ENCODE measurements at regions not wholly inside any gene's neighbourhood (a gene's known extent, or its start where the extent isn't known, plus 50 kb on each side); places are given as distances from the start of the nearest gene placed in this dataset.
"Not testable (repeated sequence)": the region's sequence is repeated elsewhere in the genome, so short reads cannot be mapped to it uniquely, and the experiment has no call there.

- Histone ChIP-seq H3K4me2 (no peak overlapping the region), H3K9me3 (replicated peaks in 1 of 11) (no peaks in the 10 kb centered on the region; a peak in 1 of 22 replicates), H3K27me3 (no peaks in the 10 kb centered on the region), H3K9ac (no peak overlapping the region), H3K4me3 (no peak overlapping the region), H4K20me1 (no peaks in the 10 kb centered on the region), H3K27ac (no peak overlapping the region), H3K36me3 (no peaks in the 10 kb centered on the region), H3K4me1 (peaks cover 0 to 10% (median 7%) of the 10 kb centered on the region in 10 experiments; a peak in 11 of 20 replicates)
- no peak for TF ChIP-seq Cebpa-rat (IDR thresholded peaks at IDR 0.05)
These were observed 115.9 kb upstream of the ASB18 start for GRCh38 chr2:236380051-236380612.

GRCh38 chr2:236381253-236381652, 117.0 kb upstream of the ASB18 start:
- not testable (repeated sequence) for H3K9ac ChIP-seq, H3K27me3 ChIP-seq, H3K36me3 ChIP-seq

GRCh38 chr2:236389284-236390216, 125.3 kb upstream of the ASB18 start:
- H3K36me3 ChIP-seq; H4K20me1 ChIP-seq; H3K4me1 ChIP-seq; H3K27ac ChIP-seq; H3K4me2 ChIP-seq; H3K4me3 ChIP-seq; H3K27me3 ChIP-seq; H3K9ac ChIP-seq; H3K9me3 ChIP-seq (replicated peaks in 1 of 11): not testable (repeated sequence)

More at GRCh38 chr2:236381253-236381652, 117.0 kb upstream of the ASB18 start:
- not testable (repeated sequence) for H3K4me2 ChIP-seq; H3K9me3 ChIP-seq (replicated peaks in 1 of 11); H3K4me3 ChIP-seq; H4K20me1 ChIP-seq; H3K27ac ChIP-seq; H3K4me1 ChIP-seq

- Histone ChIP-seq H3K4me3 (no peak overlapping the region), H3K27ac (no peak overlapping the region), H4K20me1 (no peaks in the 10 kb centered on the region)
These were observed 128.9 kb upstream of the ASB18 start for GRCh38 chr2:236393101-236393500.

GRCh38 chr2:236393581-236393980, 129.4 kb upstream of the ASB18 start:
- H3K36me3 ChIP-seq: no peaks in the 10 kb centered on the region
- H3K4me3 ChIP-seq: no peak overlapping the region
- no peaks in the 10 kb centered on the region for H3K27me3 ChIP-seq
- H3K27ac ChIP-seq: no peak overlapping the region
- peaks cover 0 to 7% (median 0%) of the 10 kb centered on the region in 10 experiments; a peak in 2 of 20 replicates for H3K4me1 ChIP-seq
- no peak overlapping the region for H3K9ac ChIP-seq
- H4K20me1 ChIP-seq: no peaks in the 10 kb centered on the region
- H3K4me2 ChIP-seq: peak overlapping the region in 2 of 11 experiments; percentile 8 to 24; a peak in 4 of 22 replicates
- no peaks in the 10 kb centered on the region; a peak in 1 of 22 replicates for H3K9me3 ChIP-seq (replicated peaks in 1 of 11)
- no peak for TF ChIP-seq Cebpa-rat (IDR thresholded peaks at IDR 0.05)

More at GRCh38 chr2:236393101-236393500, 128.9 kb upstream of the ASB18 start:
- no peaks in the 10 kb centered on the region for H3K27me3 ChIP-seq
- H3K4me2 ChIP-seq: peak overlapping the region in 2 of 11 experiments; percentile 8 to 24; a peak in 4 of 22 replicates
- no peak for TF ChIP-seq Cebpa-rat (IDR thresholded peaks at IDR 0.05)
- H3K9ac ChIP-seq: no peak overlapping the region
- no peaks in the 10 kb centered on the region for H3K36me3 ChIP-seq
- peaks cover 0 to 7% (median 0%) of the 10 kb centered on the region in 10 experiments; a peak in 2 of 20 replicates for H3K4me1 ChIP-seq
- no peaks in the 10 kb centered on the region; a peak in 1 of 22 replicates for H3K9me3 ChIP-seq (replicated peaks in 1 of 11)

GRCh38 chr2:236394571-236394970, 130.4 kb upstream of the ASB18 start:
- Histone ChIP-seq H3K36me3 (no peaks in the 10 kb centered on the region), H4K20me1 (no peaks in the 10 kb centered on the region), H3K4me2 (no peak overlapping the region), H3K27ac (no peak overlapping the region), H3K9ac (no peak overlapping the region), H3K4me1 (peaks cover 0 to 7% (median 0%) of the 10 kb centered on the region in 10 experiments; a peak in 2 of 20 replicates), H3K4me3 (no peak overlapping the region), H3K9me3 (replicated peaks in 1 of 11) (no peaks in the 10 kb centered on the region; a peak in 1 of 22 replicates), H3K27me3 (no peaks in the 10 kb centered on the region)
- TF ChIP-seq Cebpa-rat (IDR thresholded peaks at IDR 0.05): no peak

GRCh38 chr2:236395067-236395466, 130.9 kb upstream of the ASB18 start:
- Histone ChIP-seq H3K27ac (no peak overlapping the region), H3K36me3 (no peaks in the 10 kb centered on the region), H3K27me3 (no peaks in the 10 kb centered on the region), H3K4me3 (no peak overlapping the region), H3K4me1 (peaks cover 0 to 7% (median 0%) of the 10 kb centered on the region in 10 experiments; a peak in 2 of 20 replicates), H3K9ac (no peak overlapping the region), H3K9me3 (replicated peaks in 1 of 11) (no peaks in the 10 kb centered on the region), H3K4me2 (no peak overlapping the region), H4K20me1 (no peaks in the 10 kb centered on the region)
- no peak for TF ChIP-seq Cebpa-rat (IDR thresholded peaks at IDR 0.05)

GRCh38 chr2:236396818-236397350, 132.7 kb upstream of the ASB18 start:
- no peak overlapping the region for H3K27ac ChIP-seq
- H4K20me1 ChIP-seq: no peaks in the 10 kb centered on the region
- TF ChIP-seq Cebpa-rat (IDR thresholded peaks at IDR 0.05): no peak
- no peaks in the 10 kb centered on the region for H3K27me3 ChIP-seq
- H3K4me2 ChIP-seq: no peak overlapping the region
- no peak overlapping the region for H3K4me3 ChIP-seq
- H3K36me3 ChIP-seq: no peaks in the 10 kb centered on the region
- no peaks in the 10 kb centered on the region for H3K9me3 ChIP-seq (replicated peaks in 1 of 11)
- peaks cover 0 to 18% (median 2%) of the 10 kb centered on the region in 10 experiments; a peak in 16 of 20 replicates for H3K4me1 ChIP-seq
- no peak overlapping the region for H3K9ac ChIP-seq

- Histone ChIP-seq H3K4me3 (no peak overlapping the region), H4K20me1 (no peaks in the 10 kb centered on the region), H3K9me3 (replicated peaks in 1 of 11) (no peaks in the 10 kb centered on the region), H3K9ac (no peak overlapping the region), H3K4me2 (no peak overlapping the region), H3K27ac (no peak overlapping the region), H3K4me1 (peaks cover 6 to 26% (median 10%) of the 10 kb centered on the region in 10 experiments; a peak in 17 of 20 replicates), H3K36me3 (no peaks in the 10 kb centered on the region), H3K27me3 (no peaks in the 10 kb centered on the region)
- TF ChIP-seq Cebpa-rat (IDR thresholded peaks at IDR 0.05): no peak
These were observed 133.5 kb upstream of the ASB18 start for GRCh38 chr2:236397681-236398080.

Data from BLaER1 treated with 17β-estradiol and CSF1 and Interleukin-3, amounts not matched to agents 10 nM and 100 nM (cell line).